ENCODE measurements at regions not wholly inside any gene's neighbourhood (a gene's known extent, or its start where the extent isn't known, plus 50 kb on each side); places are given as distances from the start of the nearest gene placed in this dataset.

DNA sequence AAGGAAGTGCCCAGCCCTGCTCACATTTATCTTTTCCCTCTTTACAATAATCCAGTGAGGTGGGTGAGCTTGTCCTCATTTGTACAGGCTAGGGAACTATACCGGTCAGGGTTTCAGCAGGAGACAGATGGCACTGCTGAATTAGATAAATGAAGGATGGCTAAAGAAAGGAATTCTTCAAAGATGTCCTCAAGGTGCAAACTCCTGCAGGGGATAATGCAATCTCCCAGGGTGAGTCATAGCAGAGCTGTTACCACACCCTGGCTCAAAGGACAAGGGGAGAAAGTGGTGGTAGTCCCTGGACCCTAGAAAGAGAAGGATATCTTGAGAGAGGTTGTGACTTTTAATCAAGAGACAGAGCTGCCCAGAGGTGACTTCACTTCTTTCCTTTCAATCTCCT, 66.7 kb downstream of the RFPL4B start:
- TF ChIP-seq, protein P1, sequence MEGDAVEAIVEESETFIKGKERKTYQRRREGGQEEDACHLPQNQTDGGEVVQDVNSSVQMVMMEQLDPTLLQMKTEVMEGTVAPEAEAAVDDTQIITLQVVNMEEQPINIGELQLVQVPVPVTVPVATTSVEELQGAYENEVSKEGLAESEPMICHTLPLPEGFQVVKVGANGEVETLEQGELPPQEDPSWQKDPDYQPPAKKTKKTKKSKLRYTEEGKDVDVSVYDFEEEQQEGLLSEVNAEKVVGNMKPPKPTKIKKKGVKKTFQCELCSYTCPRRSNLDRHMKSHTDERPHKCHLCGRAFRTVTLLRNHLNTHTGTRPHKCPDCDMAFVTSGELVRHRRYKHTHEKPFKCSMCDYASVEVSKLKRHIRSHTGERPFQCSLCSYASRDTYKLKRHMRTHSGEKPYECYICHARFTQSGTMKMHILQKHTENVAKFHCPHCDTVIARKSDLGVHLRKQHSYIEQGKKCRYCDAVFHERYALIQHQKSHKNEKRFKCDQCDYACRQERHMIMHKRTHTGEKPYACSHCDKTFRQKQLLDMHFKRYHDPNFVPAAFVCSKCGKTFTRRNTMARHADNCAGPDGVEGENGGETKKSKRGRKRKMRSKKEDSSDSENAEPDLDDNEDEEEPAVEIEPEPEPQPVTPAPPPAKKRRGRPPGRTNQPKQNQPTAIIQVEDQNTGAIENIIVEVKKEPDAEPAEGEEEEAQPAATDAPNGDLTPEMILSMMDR (IDR thresholded peaks at IDR 0.05): no peak
- TF ChIP-seq POLR2A (IDR thresholded peaks at IDR 0.05; ENCODE audit: low read depth): no peak
- no peak for TF ChIP-seq POLR2AphosphoS5 (IDR thresholded peaks at IDR 0.05)
- TF ChIP-seq EP300 (IDR thresholded peaks at IDR 0.05): no peak
